ENCODE measurements at regions not wholly inside any gene's neighbourhood (a gene's known extent, or its start where the extent isn't known, plus 50 kb on each side); places are given as distances from the start of the nearest gene placed in this dataset.

GRCh38 chrX:1099146-1099770 lies 113.2 kb downstream of the CRLF2 start:
- Histone ChIP-seq H3K79me2 (ENCODE audit: insufficient read depth, low read length) (no peaks in the 10 kb centered on the region), H3K27me3 (ENCODE audit: insufficient read depth, low read length) (no peaks in the 10 kb centered on the region), H4K20me1 (ENCODE audit: insufficient read depth, low read length) (no peaks in the 10 kb centered on the region), H3K4me3 (ENCODE audit: insufficient read depth, low read depth, low read length) (no peak overlapping the region), H3K9me3 (ENCODE audit: insufficient read depth, low read depth, low read length) (peaks cover 18% of the 10 kb centered on the region), H3K4me1 (ENCODE audit: insufficient read depth, low read length) (no peaks in the 10 kb centered on the region), H3K36me3 (ENCODE audit: insufficient read depth, low read length) (no peaks in the 10 kb centered on the region), H3K27ac (ENCODE audit: low read depth, low read length) (no peak overlapping the region), H3K9ac (ENCODE audit: low read length) (no peak overlapping the region), H3K4me2 (ENCODE audit: low read length) (no peak overlapping the region), H2AFZ (ENCODE audit: low read depth, low read length) (no peak overlapping the region)
- Mint-ChIP-seq H3K4me3 (ENCODE audit: unreplicated experiment) (no peak overlapping the region), H3K4me1 (ENCODE audit: low read depth, unreplicated experiment) (no peaks in the 10 kb centered on the region), H3K36me3 (ENCODE audit: low read depth, unreplicated experiment) (no peaks in the 10 kb centered on the region), H3K27me3 (ENCODE audit: low read depth, unreplicated experiment) (no peaks in the 10 kb centered on the region), H3K9me3 (ENCODE audit: unreplicated experiment) (peaks cover 16% of the 10 kb centered on the region), H3K27ac (ENCODE audit: unreplicated experiment) (no peak overlapping the region)
- FAIRE-seq, result no peak
- DNase-seq (ENCODE audit: low read depth), result no peak
- TF ChIP-seq CTCF (IDR thresholded peaks at IDR 0.05; ENCODE audit: insufficient read depth, low read depth, low read length) (no peak), EZH2 (IDR thresholded peaks at IDR 0.05; ENCODE audit: insufficient read depth, low read length) (no peak)

- no peak overlapping the region for H2AFZ ChIP-seq (ENCODE audit: low read depth, low read length)
- no peak overlapping the region for H3K27ac ChIP-seq (ENCODE audit: low read depth, low read length)
- no peaks in the 10 kb centered on the region for H3K27me3 Mint-ChIP-seq (ENCODE audit: low read depth, unreplicated experiment)
- no peak overlapping the region for H3K4me2 ChIP-seq (ENCODE audit: low read length)
- H4K20me1 ChIP-seq (ENCODE audit: insufficient read depth, low read length), result no peaks in the 10 kb centered on the region
- no peaks in the 10 kb centered on the region for H3K27me3 ChIP-seq (ENCODE audit: insufficient read depth, low read length)
- H3K9me3 Mint-ChIP-seq (ENCODE audit: unreplicated experiment), result peaks cover 16% of the 10 kb centered on the region
- FAIRE-seq (no peak), DNase-seq (ENCODE audit: low read depth) (no peak)
- H3K4me3 ChIP-seq (ENCODE audit: insufficient read depth, low read depth, low read length), result no peak overlapping the region
- no peak overlapping the region for H3K9ac ChIP-seq (ENCODE audit: low read length)
- H3K36me3 Mint-ChIP-seq (ENCODE audit: low read depth, unreplicated experiment), result no peaks in the 10 kb centered on the region
- no peaks in the 10 kb centered on the region for H3K4me1 ChIP-seq (ENCODE audit: insufficient read depth, low read length)
- H3K4me1 Mint-ChIP-seq (ENCODE audit: low read depth, unreplicated experiment), result no peaks in the 10 kb centered on the region
- TF ChIP-seq CTCF (IDR thresholded peaks at IDR 0.05; ENCODE audit: insufficient read depth, low read depth, low read length) (no peak), EZH2 (IDR thresholded peaks at IDR 0.05; ENCODE audit: insufficient read depth, low read length) (no peak)
- no peak overlapping the region for H3K4me3 Mint-ChIP-seq (ENCODE audit: unreplicated experiment)
- no peaks in the 10 kb centered on the region for H3K36me3 ChIP-seq (ENCODE audit: insufficient read depth, low read length)
- H3K9me3 ChIP-seq (ENCODE audit: insufficient read depth, low read depth, low read length), result peaks cover 17% of the 10 kb centered on the region
- H3K27ac Mint-ChIP-seq (ENCODE audit: unreplicated experiment), result no peak overlapping the region
- H3K79me2 ChIP-seq (ENCODE audit: insufficient read depth, low read length), result no peaks in the 10 kb centered on the region
Observed at GRCh38 chrX:1097328-1097727, 115.1 kb downstream of the CRLF2 start.

- H3K36me3 ChIP-seq (ENCODE audit: insufficient read depth, low read length), result no peaks in the 10 kb centered on the region
- no peak overlapping the region for H3K4me3 ChIP-seq (ENCODE audit: insufficient read depth, low read depth, low read length)
- no peak overlapping the region for H3K4me3 Mint-ChIP-seq (ENCODE audit: unreplicated experiment)
- DNase-seq (ENCODE audit: low read depth), result no peak
- H3K27ac ChIP-seq (ENCODE audit: low read depth, low read length), result no peak overlapping the region
- no peaks in the 10 kb centered on the region for H3K36me3 Mint-ChIP-seq (ENCODE audit: low read depth, unreplicated experiment)
- H3K27ac Mint-ChIP-seq (ENCODE audit: unreplicated experiment), result no peak overlapping the region
- H3K27me3 ChIP-seq (ENCODE audit: insufficient read depth, low read length), result no peaks in the 10 kb centered on the region
- TF ChIP-seq EZH2 (IDR thresholded peaks at IDR 0.05; ENCODE audit: insufficient read depth, low read length) (no peak), CTCF (IDR thresholded peaks at IDR 0.05; ENCODE audit: insufficient read depth, low read depth, low read length) (no peak)
- no peaks in the 10 kb centered on the region for H3K4me1 ChIP-seq (ENCODE audit: insufficient read depth, low read length)
- no peak overlapping the region for H3K4me2 ChIP-seq (ENCODE audit: low read length)
- H3K9me3 Mint-ChIP-seq (ENCODE audit: unreplicated experiment), result peaks cover 19% of the 10 kb centered on the region
- H4K20me1 ChIP-seq (ENCODE audit: insufficient read depth, low read length), result no peaks in the 10 kb centered on the region
- no peaks in the 10 kb centered on the region for H3K79me2 ChIP-seq (ENCODE audit: insufficient read depth, low read length)
- no peaks in the 10 kb centered on the region for H3K4me1 Mint-ChIP-seq (ENCODE audit: low read depth, unreplicated experiment)
- FAIRE-seq, result no peak
- H3K9me3 ChIP-seq (ENCODE audit: insufficient read depth, low read depth, low read length), result peaks cover 17% of the 10 kb centered on the region
- no peak overlapping the region for H2AFZ ChIP-seq (ENCODE audit: low read depth, low read length)
- H3K9ac ChIP-seq (ENCODE audit: low read length), result no peak overlapping the region
- no peaks in the 10 kb centered on the region for H3K27me3 Mint-ChIP-seq (ENCODE audit: low read depth, unreplicated experiment)
Observed at GRCh38 chrX:1094566-1095333, 117.7 kb downstream of the CRLF2 start.
